Adrenal gland (tissue), 9 donors: ENCODE measurements at regions not wholly inside any gene's neighbourhood (a gene's known extent, or its start where the extent isn't known, plus 50 kb on each side); places are given as distances from the start of the nearest gene placed in this dataset.

ENCODE experiments used
- DNase-seq, 7 donors: peaks; one replicate each; pipeline ENCODE4 v3.0.0-alpha.2; 2019 to 2020
- H3K27ac ChIP-seq, 5 donors: fragments of 200-600 bp; sonication (generic) in 4 of 5; 1 replicate in 3 of 5; 2 replicates in 2 of 5; pipeline versions ENCODE4 v1.5.1 to v1.8.0; 2016 to 2020; ENCODE audit warnings: mild to moderate bottlenecking in 1 of 5
- H3K27me3 ChIP-seq: fragments of 200-600 bp; 2 replicates; pipeline ENCODE4 v1.8.0; 2021
- H3K36me3 ChIP-seq, 2 donors: fragments of 200-600 bp; replicated peaks in 1 of 2; 1 replicate in 1 of 2; 2 replicates in 1 of 2; pipeline versions ENCODE4 v1.5.1 to v1.8.0; 2018 to 2022
- H3K4me1 ChIP-seq, 2 donors: fragments of 200-600 bp; replicated peaks in 1 of 2; 1 replicate in 1 of 2; 2 replicates in 1 of 2; pipeline versions ENCODE4 v1.5.1 to v1.8.0; 2018 to 2021
- H3K4me3 ChIP-seq, 4 donors: fragments of 200-600 bp; sonication (generic) in 3 of 4; one replicate each; pipeline ENCODE4 v1.5.1; 2016 to 2018
- H3K9me3 ChIP-seq, 3 donors: fragments of 200-600 bp; sonication (generic) in 1 of 3; replicated peaks in 1 of 3; 1 replicate in 2 of 3; 2 replicates in 1 of 3; pipeline versions ENCODE4 v1.5.1 to v1.8.0; 2016 to 2021
- CTCF ChIP-seq, 6 experiments: fragments of 450-650 bp in 4 of 6; fragments of 200-600 bp in 2 of 6; sonication (generic) in 1 of 6; IDR thresholded peaks; 1 replicate in 5 of 6; 2 replicates in 1 of 6; pipeline versions ENCODE4 v1.5.1 to v1.8.0; 2016 to 2021; ENCODE audit warnings: antibody characterized with exemption in 6 of 6, mild to moderate bottlenecking in 2 of 6, moderate library complexity in 1 of 6
- POLR2A ChIP-seq, 2 donors: fragments of 450-650 bp; IDR thresholded peaks; one replicate each; pipeline ENCODE4 v1.6.1; 2017; ENCODE audit warnings: antibody characterized with exemption in 2 of 2, mild to moderate bottlenecking in 2 of 2, moderate library complexity in 1 of 2
- WGBS, 4 donors: extraction: QIAGEN DNeasy Blood & Tissue Kit in 2 of 4; methylation state at CpG; one replicate each; pipeline versions ENCODE4 v1.1.5 to v1.1.7; 2013 to 2017; 5-methylcytosine and 5-hydroxymethylcytosine counted together
- intact Hi-C, 2 donors: fragments of 100-400 bp; cut with DNase I; formaldehyde crosslinking; loops; one replicate each; pipeline versions ENCODE4 v1.14.1 to v1.15.0; 2022 to 2023
- donor health status: healthy with polysubstance abuse.
- donor health status: Bipolar disorder and iron deficiency.
- donor health status: DM: yes; HTN: yes; CAD: no.
- donor health status: DM: no; HTN: no; CAD: no.
- donor health status: DM: no; HTN: no; CAD: no.

GRCh38 chr9:694092-694402, 147.4 kb upstream of the DMRT1 start:
- Histone ChIP-seq H3K36me3 (no peaks in the 10 kb centered on the region), H3K4me3 (peak overlapping the region in 1 of 4 donors; percentile 21), H3K4me1 (peaks cover 13 to 49% of the 10 kb centered on the region in 2 donors), H3K27ac (peak overlapping the region; percentile 4 to 95 (median 85)), H3K27me3 (no peaks in the 10 kb centered on the region), H3K9me3 (no peaks in the 10 kb centered on the region)
- no peak for DNase-seq
- 63 to 79% (median 71%) methylated on average over 1 of the region's 1 CpG for WGBS, 4 donors
- TF ChIP-seq POLR2A (IDR thresholded peaks at IDR 0.05) (no peak), CTCF (IDR thresholded peaks at IDR 0.05) (no peak)
- intact Hi-C loops = no loop called here

- Histone ChIP-seq H3K27ac (peak overlapping the region; percentile 4 to 95 (median 69)), H3K27me3 (no peaks in the 10 kb centered on the region), H3K4me1 (peaks cover 13 to 49% of the 10 kb centered on the region in 2 donors), H3K9me3 (no peaks in the 10 kb centered on the region), H3K36me3 (no peaks in the 10 kb centered on the region), H3K4me3 (peak overlapping the region in 1 of 4 donors; percentile 21)
- DNase-seq = peak in 3 of 7 donors; percentile 12 to 24 (median 22)
- 45 to 57% (median 49%) methylated on average over 5 to 8 of the region's 8 CpGs for WGBS, 4 donors
- TF ChIP-seq POLR2A (IDR thresholded peaks at IDR 0.05) = peak in 1 of 2 donors; percentile 21
- TF ChIP-seq CTCF (IDR thresholded peaks at IDR 0.05) = no peak
- intact Hi-C loops = no loop called here
Measured at GRCh38 chr9:694403-695154, 146.9 kb upstream of the DMRT1 start.

- Histone ChIP-seq H3K9me3 (no peaks in the 10 kb centered on the region), H3K27ac (peak overlapping the region in 3 of 5 donors; percentile 10 to 95 (median 85)), H3K36me3 (no peaks in the 10 kb centered on the region), H3K27me3 (no peaks in the 10 kb centered on the region), H3K4me3 (no peak overlapping the region), H3K4me1 (peaks cover 13 to 49% of the 10 kb centered on the region in 2 donors)
- DNase-seq = no peak
- TF ChIP-seq CTCF (IDR thresholded peaks at IDR 0.05) (no peak), POLR2A (IDR thresholded peaks at IDR 0.05) (no peak)
- intact Hi-C loops = no loop called here
- WGBS, 4 donors = 65 to 69% (median 67%) methylated on average over 4 of the region's 4 CpGs
Measured at GRCh38 chr9:695252-695651, 146.2 kb upstream of the DMRT1 start.

GRCh38 chr9:696332-697323, 144.9 kb upstream of the DMRT1 start:
- Histone ChIP-seq H3K9me3 (no peaks in the 10 kb centered on the region), H3K27ac (peak overlapping the region in 3 of 5 donors; percentile 39 to 75 (median 46)), H3K36me3 (no peaks in the 10 kb centered on the region), H3K4me3 (no peak overlapping the region), H3K27me3 (no peaks in the 10 kb centered on the region), H3K4me1 (peaks cover 13 to 49% of the 10 kb centered on the region in 2 donors)
- WGBS, 4 donors = 39 to 46% (median 41%) methylated on average over 9 of the region's 9 CpGs
- peak; percentile 36 to 75 (median 59) for DNase-seq
- intact Hi-C loops = no loop called here
- TF ChIP-seq POLR2A (IDR thresholded peaks at IDR 0.05) (no peak), CTCF (IDR thresholded peaks at IDR 0.05) (peak in 4 of 6 experiments; percentile 12 to 26 (median 19))
